ENCODE measurements at regions not wholly inside any gene's neighbourhood (a gene's known extent, or its start where the extent isn't known, plus 50 kb on each side); places are given as distances from the start of the nearest gene placed in this dataset.

DNA sequence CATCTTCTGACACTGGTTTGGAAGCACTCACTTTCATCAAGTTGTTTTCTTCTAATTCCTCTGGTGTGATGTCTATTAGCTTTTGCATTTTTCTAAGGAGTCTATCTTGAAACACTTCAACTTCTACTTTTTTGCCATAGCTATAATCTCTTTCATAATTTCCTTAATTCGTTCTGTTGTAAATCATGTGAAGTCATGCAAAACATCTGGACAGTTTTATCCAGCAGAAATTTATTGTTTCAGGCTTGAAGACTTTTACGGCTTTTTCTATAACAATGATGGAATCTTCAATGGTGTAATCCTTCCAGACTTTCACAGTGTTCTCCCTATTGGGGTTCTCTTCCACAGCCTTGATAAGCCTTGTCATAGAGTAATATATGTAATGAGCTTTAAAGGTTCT is 74.9 kb upstream of the PABPC4L start:
- TF ChIP-seq, protein P1, sequence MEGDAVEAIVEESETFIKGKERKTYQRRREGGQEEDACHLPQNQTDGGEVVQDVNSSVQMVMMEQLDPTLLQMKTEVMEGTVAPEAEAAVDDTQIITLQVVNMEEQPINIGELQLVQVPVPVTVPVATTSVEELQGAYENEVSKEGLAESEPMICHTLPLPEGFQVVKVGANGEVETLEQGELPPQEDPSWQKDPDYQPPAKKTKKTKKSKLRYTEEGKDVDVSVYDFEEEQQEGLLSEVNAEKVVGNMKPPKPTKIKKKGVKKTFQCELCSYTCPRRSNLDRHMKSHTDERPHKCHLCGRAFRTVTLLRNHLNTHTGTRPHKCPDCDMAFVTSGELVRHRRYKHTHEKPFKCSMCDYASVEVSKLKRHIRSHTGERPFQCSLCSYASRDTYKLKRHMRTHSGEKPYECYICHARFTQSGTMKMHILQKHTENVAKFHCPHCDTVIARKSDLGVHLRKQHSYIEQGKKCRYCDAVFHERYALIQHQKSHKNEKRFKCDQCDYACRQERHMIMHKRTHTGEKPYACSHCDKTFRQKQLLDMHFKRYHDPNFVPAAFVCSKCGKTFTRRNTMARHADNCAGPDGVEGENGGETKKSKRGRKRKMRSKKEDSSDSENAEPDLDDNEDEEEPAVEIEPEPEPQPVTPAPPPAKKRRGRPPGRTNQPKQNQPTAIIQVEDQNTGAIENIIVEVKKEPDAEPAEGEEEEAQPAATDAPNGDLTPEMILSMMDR (conservative IDR thresholded peaks at IDR 0.05) = no peak
- TF ChIP-seq ZFX (IDR thresholded peaks at IDR 0.05) = no peak
